Ovary (tissue), 7 donors: ENCODE measurements at regions not wholly inside any gene's neighbourhood (a gene's known extent, or its start where the extent isn't known, plus 50 kb on each side); places are given as distances from the start of the nearest gene placed in this dataset.

Experiments used
- DNase-seq, 5 donors: peaks; one replicate each; pipeline ENCODE4 v3.0.0-alpha.2; 2019 to 2020
- H3K27ac ChIP-seq, 2 donors: fragments of 200-600 bp; one replicate each; pipeline versions ENCODE4 v1.5.1 to v1.8.0; 2019 to 2022
- H3K27me3 ChIP-seq: fragments of 200-600 bp; one replicate; pipeline ENCODE4 v1.8.0; 2022
- H3K36me3 ChIP-seq: fragments of 200-600 bp; sonication (generic); one replicate; pipeline ENCODE4 v1.5.1; 2019
- H3K4me1 ChIP-seq: one replicate; pipeline ENCODE4 v1.8.1; 2013; ENCODE audit warnings: mild to moderate bottlenecking, moderate library complexity; ENCODE audit not compliant: insufficient read depth
- H3K4me3 ChIP-seq: fragments of 200-600 bp; sonication (generic); one replicate; pipeline ENCODE4 v1.5.1; 2017
- H3K9me3 ChIP-seq, 2 donors: fragments of 200-600 bp in 1 of 2; sonication (generic) in 1 of 2; one replicate each; pipeline versions ENCODE4 v1.5.1 to v1.8.1; 2013 to 2019; ENCODE audit warnings: mild to moderate bottlenecking in 1 of 2, moderate library complexity in 1 of 2
- EP300 ChIP-seq: sonication (generic); formaldehyde crosslinking; IDR thresholded peaks from one replicate; pipeline ENCODE4 v1.6.1; 2017; ENCODE audit warnings: antibody characterized with exemption
- POLR2A ChIP-seq: fragments of 450-650 bp; IDR thresholded peaks from one replicate; pipeline ENCODE4 v1.6.1; 2017; ENCODE audit warnings: antibody characterized with exemption, mild to moderate bottlenecking, moderate library complexity
- WGBS, 3 donors: extraction: QIAGEN DNeasy Blood & Tissue Kit in 1 of 3; methylation state at CpG; one replicate each; pipeline versions ENCODE4 v1.1.5 to v1.1.7; 2013 to 2017; 5-methylcytosine and 5-hydroxymethylcytosine counted together
- intact Hi-C, 4 donors: fragments of 100-400 bp; cut with DNase I; formaldehyde crosslinking; loops; one replicate each; pipeline versions ENCODE4 v1.11.0 to v1.15.1; 2022 to 2023
- TF ChIP-seq, protein P1 (sequence below), 3 donors: fragments of 450-650 bp in 2 of 3; fragments of 200-600 bp in 1 of 3; IDR thresholded peaks; one replicate each; pipeline versions ENCODE4 v1.5.1 to v1.8.0; 2016 to 2022; ENCODE audit warnings: antibody characterized with exemption in 3 of 3, mild to moderate bottlenecking in 1 of 3
- donor health status: DM: no; HTN: no; CAD: no; lungs with moderate emphysema.
- donor health status: DM: no; HTN: no; CAD: no.
- donor health status: Bipolar disorder and iron deficiency.
- donor health status: DM: no; HTN: no; CAD: no.
- donor health status: DM: yes; HTN: yes; CAD: no.

DNA sequence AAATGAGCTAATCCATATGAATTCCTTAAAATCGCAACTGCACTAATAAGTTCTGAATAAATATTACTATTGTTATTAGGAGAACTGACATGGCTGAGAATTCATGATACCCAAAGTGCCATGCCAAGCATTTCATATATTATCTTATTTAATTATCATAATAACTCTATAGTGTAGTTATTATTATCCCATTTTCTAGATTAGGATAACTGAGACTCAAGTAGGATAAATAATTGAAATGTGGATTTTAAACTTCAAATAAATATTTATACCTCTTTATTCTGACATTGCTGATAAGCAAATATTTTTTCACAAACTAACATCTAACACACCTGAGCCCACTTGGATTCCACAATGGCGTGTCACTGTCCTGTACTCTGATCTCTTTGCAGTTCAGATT, 492.7 kb downstream of the IRS1 start:
- Histone ChIP-seq H3K4me3 (no peak overlapping the region), H3K27ac (no peak overlapping the region), H3K36me3 (no peaks in the 10 kb centered on the region), H3K9me3 (no peaks in the 10 kb centered on the region), H3K4me1 (no peaks in the 10 kb centered on the region), H3K27me3 (no peaks in the 10 kb centered on the region)
- intact Hi-C loops = no loop called here
- no peak for DNase-seq
- TF ChIP-seq POLR2A (no peak), EP300 (no peak)
- TF ChIP-seq, protein P1, sequence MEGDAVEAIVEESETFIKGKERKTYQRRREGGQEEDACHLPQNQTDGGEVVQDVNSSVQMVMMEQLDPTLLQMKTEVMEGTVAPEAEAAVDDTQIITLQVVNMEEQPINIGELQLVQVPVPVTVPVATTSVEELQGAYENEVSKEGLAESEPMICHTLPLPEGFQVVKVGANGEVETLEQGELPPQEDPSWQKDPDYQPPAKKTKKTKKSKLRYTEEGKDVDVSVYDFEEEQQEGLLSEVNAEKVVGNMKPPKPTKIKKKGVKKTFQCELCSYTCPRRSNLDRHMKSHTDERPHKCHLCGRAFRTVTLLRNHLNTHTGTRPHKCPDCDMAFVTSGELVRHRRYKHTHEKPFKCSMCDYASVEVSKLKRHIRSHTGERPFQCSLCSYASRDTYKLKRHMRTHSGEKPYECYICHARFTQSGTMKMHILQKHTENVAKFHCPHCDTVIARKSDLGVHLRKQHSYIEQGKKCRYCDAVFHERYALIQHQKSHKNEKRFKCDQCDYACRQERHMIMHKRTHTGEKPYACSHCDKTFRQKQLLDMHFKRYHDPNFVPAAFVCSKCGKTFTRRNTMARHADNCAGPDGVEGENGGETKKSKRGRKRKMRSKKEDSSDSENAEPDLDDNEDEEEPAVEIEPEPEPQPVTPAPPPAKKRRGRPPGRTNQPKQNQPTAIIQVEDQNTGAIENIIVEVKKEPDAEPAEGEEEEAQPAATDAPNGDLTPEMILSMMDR (IDR thresholded peaks at IDR 0.05) = no peak
- WGBS, 3 donors = 95 to 97% (median 96%) methylated on average over 2 of the region's 2 CpGs

DNA sequence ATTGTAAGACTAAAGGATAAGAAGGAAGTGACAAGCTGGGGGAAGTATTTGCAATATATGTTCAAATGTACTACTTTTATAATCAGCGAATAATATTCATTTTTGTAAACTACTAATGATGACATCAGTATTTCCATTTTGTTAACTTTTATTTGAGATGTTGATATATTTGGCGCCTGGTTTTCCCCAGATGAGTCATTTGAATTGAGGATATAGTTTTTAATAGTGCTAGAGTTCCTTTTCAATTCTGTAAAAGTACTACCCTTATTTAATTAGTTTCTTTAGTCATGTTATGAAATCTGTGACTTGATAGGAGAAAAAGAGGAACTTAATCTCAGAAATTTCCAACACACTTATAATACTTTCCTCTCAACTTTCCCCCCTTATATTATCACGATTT, 495.3 kb downstream of the IRS1 start:
- intact Hi-C loops = no loop called here
- no peaks in the 10 kb centered on the region for H3K4me1 ChIP-seq
- no peak for DNase-seq
- no peaks in the 10 kb centered on the region for H3K9me3 ChIP-seq
- no peak overlapping the region for H3K27ac ChIP-seq
- 78 to 89% (median 88%) methylated on average over 3 of the region's 3 CpGs for WGBS, 3 donors
- no peaks in the 10 kb centered on the region for H3K36me3 ChIP-seq
- TF ChIP-seq, protein P1 (IDR thresholded peaks at IDR 0.05) = no peak
- TF ChIP-seq POLR2A (no peak), EP300 (no peak)
- H3K4me3 ChIP-seq = no peak overlapping the region
- no peaks in the 10 kb centered on the region for H3K27me3 ChIP-seq

DNA sequence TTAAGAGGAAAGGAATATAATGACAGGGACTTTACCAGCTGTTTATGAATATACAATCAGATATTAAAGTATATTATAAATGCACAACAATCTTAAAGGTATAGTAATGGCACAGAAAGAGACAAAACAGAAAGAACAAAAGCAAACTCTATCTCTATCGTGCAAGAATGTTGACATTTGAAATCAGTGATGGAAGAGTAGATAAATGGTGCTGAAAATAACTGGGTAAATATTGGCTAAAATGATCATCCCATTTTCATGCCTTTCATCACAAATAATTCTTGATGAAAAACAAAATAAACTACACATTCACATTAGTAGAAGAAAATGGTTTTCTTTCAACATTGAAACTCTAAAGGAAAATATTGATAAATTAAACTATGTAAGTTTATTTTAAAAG, 495.9 kb downstream of the IRS1 start:
- Histone ChIP-seq H3K27me3 (no peaks in the 10 kb centered on the region), H3K36me3 (no peaks in the 10 kb centered on the region), H3K27ac (no peak overlapping the region), H3K9me3 (no peaks in the 10 kb centered on the region), H3K4me3 (no peak overlapping the region), H3K4me1 (no peaks in the 10 kb centered on the region)
- WGBS, 3 donors = 11 to 13% (median 12%) methylated on average over 1 of the region's 1 CpG
- intact Hi-C loops = no loop called here
- no peak for DNase-seq
- TF ChIP-seq POLR2A (no peak), EP300 (no peak)
- TF ChIP-seq, protein P1 (IDR thresholded peaks at IDR 0.05) = no peak

DNA sequence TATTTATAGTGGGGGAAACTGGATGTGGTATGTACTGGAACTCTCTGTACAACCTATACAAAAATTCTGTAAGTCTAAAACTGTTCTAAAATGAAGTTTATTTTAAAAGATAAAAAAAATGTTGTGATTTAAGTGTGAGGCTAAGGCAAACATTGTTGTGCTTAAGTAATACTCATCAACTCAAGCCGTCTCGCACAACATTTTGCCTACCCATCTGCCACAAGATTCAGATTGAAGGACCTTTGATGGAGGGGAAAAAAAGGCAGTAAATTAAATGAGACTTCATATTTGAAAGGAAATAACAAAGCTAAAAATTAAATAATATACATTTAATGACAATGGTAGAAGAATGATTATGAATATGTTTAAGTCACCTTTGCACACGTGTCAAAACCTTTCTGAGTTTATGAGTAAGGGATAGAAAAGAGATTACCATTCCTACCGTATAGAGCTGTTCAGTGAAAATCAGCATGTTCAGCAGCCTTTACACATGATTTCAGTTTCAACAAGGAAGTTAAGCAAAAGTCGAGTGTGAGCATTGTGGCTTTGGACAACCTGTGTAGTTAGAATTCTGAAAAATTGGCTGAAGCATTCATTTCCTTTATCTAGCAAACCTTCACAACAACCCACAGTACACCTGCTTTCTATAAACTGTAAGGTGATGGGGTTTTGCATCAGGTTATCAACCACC, 499.3 kb downstream of the IRS1 start:
- Histone ChIP-seq H3K27me3 (no peaks in the 10 kb centered on the region), H3K9me3 (no peaks in the 10 kb centered on the region), H3K36me3 (no peaks in the 10 kb centered on the region), H3K27ac (no peak overlapping the region), H3K4me1 (no peaks in the 10 kb centered on the region), H3K4me3 (no peak overlapping the region)
- TF ChIP-seq EP300 = no peak
- TF ChIP-seq, protein P1 (IDR thresholded peaks at IDR 0.05) = no peak
- TF ChIP-seq POLR2A = no peak
- intact Hi-C loops = no loop called here
- DNase-seq = no peak
- 87 to 91% (median 89%) methylated on average over 5 of the region's 5 CpGs for WGBS, 3 donors
